IMR-90 (cell line): ENCODE measurements at regions not wholly inside any gene's neighbourhood (a gene's known extent, or its start where the extent isn't known, plus 50 kb on each side); places are given as distances from the start of the nearest gene placed in this dataset.

Experiments
- ATAC-seq: fragments of 200-7000 bp; cut with Tn5 transposase; 2 replicates; pipeline ENCODE4 v1.9.1; 2020; ENCODE audit warnings: low read depth, mild to moderate bottlenecking, moderate library complexity
- BruUV-seq: library from RNA; stranded (reverse); fragments of 400-500 nt; replicated peaks from 2 replicates; lab custom pipeline; 2021; lab: Mats Ljungman, UMichigan
- CTCF ChIA-PET: fragments of 300-600 bp; formaldehyde crosslinking; extraction: SDS; loops from one replicate; lab custom pipeline; 2021; ENCODE audit warnings: antibody characterized with exemption; lab: Yijun Ruan, JAX
- POLR2A ChIA-PET: fragments of 300-600 bp; sonication (Branson Sonifier 250); formaldehyde crosslinking; loops from one replicate; lab custom pipeline; 2022; ENCODE audit warnings: antibody characterized with exemption; ENCODE audit not compliant: unreplicated experiment; lab: Charles Lee
- DNase-seq: peaks from one replicate; pipeline ENCODE4 v3.0.0; 2013
- H2AFZ ChIP-seq: replicated peaks from 2 replicates; pipeline ENCODE3; 2013; ENCODE audit warnings: low read length, mild to moderate bottlenecking; ENCODE audit not compliant: poor library complexity
- H2AK5ac ChIP-seq: 2 replicates; pipeline ENCODE4 v1.6.1; 2013; ENCODE audit warnings: low read depth, low read length, inconsistent platforms
- H2AK9ac ChIP-seq: replicated peaks from 2 replicates; pipeline ENCODE3; 2013; ENCODE audit warnings: mild to moderate bottlenecking, low read depth, low read length, moderate library complexity; ENCODE audit not compliant: poor library complexity
- H2BK120ac ChIP-seq: 2 replicates; pipeline ENCODE4 v1.6.1; 2013; ENCODE audit warnings: low read depth, low read length, inconsistent platforms
- H2BK15ac ChIP-seq: 3 replicates; pipeline ENCODE4 v1.6.1; 2013; ENCODE audit warnings: low read depth, low read length, inconsistent platforms
- H2BK20ac ChIP-seq: 2 replicates; pipeline ENCODE4 v1.6.1; 2013; ENCODE audit warnings: low read depth, mild to moderate bottlenecking, inconsistent platforms, low read length, moderate library complexity
- H2BK5ac ChIP-seq: 2 replicates; pipeline ENCODE4 v1.6.1; 2013; ENCODE audit warnings: mild to moderate bottlenecking, low read depth, low read length, inconsistent platforms; ENCODE audit not compliant: poor library complexity, severe bottlenecking
- H3K14ac ChIP-seq: replicated peaks from 2 replicates; pipeline ENCODE4 v1.6.1; 2013; ENCODE audit warnings: low read depth, low read length, inconsistent platforms
- H3K18ac ChIP-seq: 2 replicates; pipeline ENCODE4 v1.6.1; 2013; ENCODE audit warnings: low read depth, low read length, control low read depth
- H3K23ac ChIP-seq: 2 replicates; pipeline ENCODE4 v1.6.1; 2013; ENCODE audit warnings: low read depth, low read length, inconsistent platforms
- H3K27ac ChIP-seq: 2 replicates; pipeline ENCODE4 v1.5.1; 2013; ENCODE audit warnings: mild to moderate bottlenecking, control low read depth, low read length; ENCODE audit not compliant: insufficient read depth
- H3K27me3 ChIP-seq: 2 replicates; pipeline ENCODE4 v1.6.1; 2013; ENCODE audit warnings: low read length; ENCODE audit not compliant: control insufficient read depth, insufficient read depth
- H3K36me3 ChIP-seq: 2 replicates; pipeline ENCODE4 v1.6.1; 2013; ENCODE audit warnings: low read length, mixed read lengths; ENCODE audit not compliant: control insufficient read depth, insufficient read depth
- H3K4ac ChIP-seq: 2 replicates; pipeline ENCODE4 v1.6.1; 2013; ENCODE audit warnings: low read depth, low read length, inconsistent platforms
- H3K4me1 ChIP-seq: 2 replicates; pipeline ENCODE4 v1.6.1; 2013; ENCODE audit warnings: low read length, mixed read lengths; ENCODE audit not compliant: control insufficient read depth, insufficient read depth
- H3K4me2 ChIP-seq: 2 replicates; pipeline ENCODE4 v1.6.1; 2013; ENCODE audit warnings: low read depth, mild to moderate bottlenecking, control low read depth, low read length, moderate library complexity
- H3K4me3 ChIP-seq: 2 replicates; pipeline ENCODE4 v1.5.1; 2013; ENCODE audit warnings: low read depth, mild to moderate bottlenecking, control low read depth, low read length, moderate library complexity; ENCODE audit not compliant: insufficient read depth
- H3K56ac ChIP-seq: 2 replicates; pipeline ENCODE4 v1.6.1; 2013; ENCODE audit warnings: low read length, inconsistent platforms; ENCODE audit not compliant: insufficient read depth; ENCODE audit errors: extremely low read depth
- H3K79me1 ChIP-seq, 2 experiments: 2 replicates each; pipeline ENCODE4 v1.6.1; 2013; ENCODE audit warnings: low read length in 2 of 2, inconsistent platforms in 1 of 2, low read depth in 1 of 2
- H3K9ac ChIP-seq: 2 replicates; pipeline ENCODE4 v1.6.1; 2013; ENCODE audit warnings: low read depth, low read length, control low read depth
- H3K9me1 ChIP-seq: 2 replicates; pipeline ENCODE4 v1.6.1; 2013; ENCODE audit warnings: low read length, inconsistent platforms; ENCODE audit not compliant: insufficient read depth
- H3K9me3 ChIP-seq: 2 replicates; pipeline ENCODE4 v1.6.1; 2013; ENCODE audit warnings: low read length; ENCODE audit not compliant: control insufficient read depth, insufficient read depth
- H4K20me1 ChIP-seq: 2 replicates; pipeline ENCODE4 v1.6.1; 2013; ENCODE audit warnings: low read length, inconsistent platforms; ENCODE audit not compliant: insufficient read depth
- H4K5ac ChIP-seq: 2 replicates; pipeline ENCODE4 v1.6.1; 2013; ENCODE audit warnings: mild to moderate bottlenecking, low read depth, low read length, control low read depth
- H4K8ac ChIP-seq, 2 experiments: 2 replicates each; pipeline ENCODE4 v1.6.1; 2013; ENCODE audit warnings: low read depth in 2 of 2, low read length in 2 of 2, control low read depth in 1 of 2, inconsistent platforms in 1 of 2
- H4K91ac ChIP-seq: 2 replicates; pipeline ENCODE4 v1.6.1; 2013; ENCODE audit warnings: low read depth, low read length, inconsistent platforms; ENCODE audit not compliant: insufficient read depth
- BHLHE40 ChIP-seq: fragments of 150-350 bp; IDR thresholded peaks from 2 replicates; pipeline ENCODE4 v1.6.1; 2016; ENCODE audit warnings: mild to moderate bottlenecking, low read depth, low read length
- CEBPB ChIP-seq: IDR thresholded peaks from 2 replicates; pipeline ENCODE4 v1.6.1; 2012; ENCODE audit warnings: low read depth, low read length, improper control_type of control experiment
- CHD1 ChIP-seq: IDR thresholded peaks from 2 replicates; pipeline ENCODE4 v1.6.1; 2012; ENCODE audit warnings: low read depth, low read length, improper control_type of control experiment
- FOS ChIP-seq: fragments of 150-350 bp; IDR thresholded peaks from 2 replicates; pipeline ENCODE4 v1.6.1; 2016; ENCODE audit warnings: low read depth, low read length
- MAFK ChIP-seq: IDR thresholded peaks from 2 replicates; pipeline ENCODE4 v1.6.1; 2012; ENCODE audit warnings: low read depth, low read length, improper control_type of control experiment
- MAZ ChIP-seq: IDR thresholded peaks from 2 replicates; pipeline ENCODE4 v1.6.1; 2012; ENCODE audit warnings: low read depth, mild to moderate bottlenecking, low read length, improper control_type of control experiment, moderate library complexity, borderline replicate concordance
- MXI1 ChIP-seq: IDR thresholded peaks from 2 replicates; pipeline ENCODE4 v1.6.1; 2012; ENCODE audit warnings: low read depth, mild to moderate bottlenecking, low read length, moderate library complexity, borderline replicate concordance
- NFE2L2 ChIP-seq: fragments of 150-350 bp; IDR thresholded peaks from 2 replicates; pipeline ENCODE4 v1.6.1; 2016; ENCODE audit warnings: low read depth, mild to moderate bottlenecking, low read length
- POLR2A ChIP-seq: IDR thresholded peaks from 2 replicates; pipeline ENCODE4 v1.6.1; 2012; ENCODE audit warnings: mild to moderate bottlenecking, low read depth, low read length
- RAD21 ChIP-seq: IDR thresholded peaks from 2 replicates; pipeline ENCODE4 v1.6.1; 2012; ENCODE audit warnings: low read length, improper control_type of control experiment
- RCOR1 ChIP-seq: IDR thresholded peaks from 2 replicates; pipeline ENCODE4 v1.6.1; 2012; ENCODE audit warnings: mild to moderate bottlenecking, low read length, improper control_type of control experiment; ENCODE audit not compliant: insufficient replicate concordance
- RFX5 ChIP-seq: IDR thresholded peaks from 2 replicates; pipeline ENCODE4 v1.8.0; 2012; ENCODE audit warnings: low read depth, mild to moderate bottlenecking, low read length, moderate library complexity
- SMC3 ChIP-seq: fragments of 150-350 bp; IDR thresholded peaks from 2 replicates; pipeline ENCODE4 v1.6.1; 2016; ENCODE audit warnings: low read depth, mild to moderate bottlenecking, antibody characterized with exemption, low read length, moderate library complexity
- WGBS, 2 experiments: methylation state at CpG; one replicate each; pipeline versions ENCODE4 v1.1.5 to v1.1.7; 2013; ENCODE audit warnings: missing lambda C conversion rate in 2 of 2; ENCODE audit not compliant: insufficient read length in 1 of 2; ENCODE audit errors: extremely low coverage in 2 of 2; 5-methylcytosine and 5-hydroxymethylcytosine counted together
- dilution Hi-C: fragments of 300-500 bp; cut with HindIII; formaldehyde crosslinking; loops from one replicate; pipeline ENCODE4 v1.14.3; 2018; ENCODE audit warnings: low sequenced_read_pairs; ENCODE audit not compliant: unreplicated experiment
- in situ Hi-C: fragments of 300-500 bp; cut with MboI; formaldehyde crosslinking; loops from 3 replicates; pipeline ENCODE4 v1.14.3; 2019; ENCODE audit warnings: low sequenced_read_pairs, inconsistent platforms, mixed read lengths
- intact Hi-C: fragments of 100-400 bp; cut with micrococcal nuclease; formaldehyde crosslinking; loops from 2 replicates; pipeline ENCODE4 v1.10.0; 2022
- TF ChIP-seq, protein P1 (sequence below): fragments of 150-350 bp; IDR thresholded peaks from 2 replicates; pipeline ENCODE4 v1.6.1; 2016; ENCODE audit warnings: low read depth, mild to moderate bottlenecking, low read length, moderate library complexity, borderline replicate concordance
- TF ChIP-seq, protein P2 (sequence below): conservative IDR thresholded peaks from 2 replicates; pipeline ENCODE4 v1.5.1; 2012; ENCODE audit warnings: mild to moderate bottlenecking, low read depth, low read length, improper control_type of control experiment
- TF ChIP-seq, protein P3 (sequence below): fragments of 150-350 bp; IDR thresholded peaks from 2 replicates; pipeline ENCODE4 v1.6.1; 2017; ENCODE audit warnings: mild to moderate bottlenecking, antibody characterized with exemption, low read length, low read depth

DNA sequence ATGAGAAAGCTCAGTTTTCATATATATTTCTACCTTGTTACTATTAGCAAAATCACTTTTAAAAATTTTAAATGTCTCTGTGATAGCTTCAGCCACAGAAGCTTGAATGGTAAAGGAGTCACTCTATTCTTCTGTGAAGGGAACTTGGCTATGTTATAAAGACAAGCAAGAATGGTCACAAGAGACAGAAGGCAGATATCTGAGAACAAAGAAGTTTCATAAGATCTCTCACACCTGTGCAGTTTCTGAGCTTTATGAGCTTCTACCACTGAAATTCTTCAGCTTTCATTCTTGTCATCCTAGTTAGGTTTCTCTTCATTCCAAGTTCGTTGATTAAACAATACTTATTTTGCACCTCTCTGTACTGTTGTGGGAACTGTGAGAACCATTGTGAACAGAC lies 853.4 kb downstream of the IGSF11 start:
- Histone ChIP-seq H2BK5ac (no peak overlapping the region), H3K27ac (no peak overlapping the region), H3K14ac (no peak overlapping the region), H3K4me2 (no peak overlapping the region), H3K9ac (no peak overlapping the region), H3K27me3 (no peaks in the 10 kb centered on the region), H3K4me1 (no peaks in the 10 kb centered on the region), H2AK5ac (no peak overlapping the region), H2AK9ac (no peak overlapping the region), H3K4me3 (no peak overlapping the region), H3K56ac (no peak overlapping the region), H3K4ac (no peak overlapping the region), H2BK15ac (no peak overlapping the region), H2BK120ac (no peak overlapping the region), H2BK20ac (no peak overlapping the region), H3K23ac (no peak overlapping the region), H3K79me1 (no peaks in the 10 kb centered on the region), H4K91ac (no peak overlapping the region), H3K9me1 (no peaks in the 10 kb centered on the region), H4K20me1 (no peaks in the 10 kb centered on the region), H3K9me3 (no peaks in the 10 kb centered on the region), H3K18ac (no peak overlapping the region), H4K8ac (no peak overlapping the region), H3K36me3 (no peaks in the 10 kb centered on the region), H2AFZ (no peak overlapping the region), H4K5ac (no peak overlapping the region)
- intact Hi-C loops (no loop called here), dilution Hi-C loops (no loop called here), in situ Hi-C loops (no loop called here)
- ChIA-PET POLR2A (no interaction called here), CTCF (no interaction called here)
- BruUV-seq = no TSS peak
- TF ChIP-seq, protein P1, sequence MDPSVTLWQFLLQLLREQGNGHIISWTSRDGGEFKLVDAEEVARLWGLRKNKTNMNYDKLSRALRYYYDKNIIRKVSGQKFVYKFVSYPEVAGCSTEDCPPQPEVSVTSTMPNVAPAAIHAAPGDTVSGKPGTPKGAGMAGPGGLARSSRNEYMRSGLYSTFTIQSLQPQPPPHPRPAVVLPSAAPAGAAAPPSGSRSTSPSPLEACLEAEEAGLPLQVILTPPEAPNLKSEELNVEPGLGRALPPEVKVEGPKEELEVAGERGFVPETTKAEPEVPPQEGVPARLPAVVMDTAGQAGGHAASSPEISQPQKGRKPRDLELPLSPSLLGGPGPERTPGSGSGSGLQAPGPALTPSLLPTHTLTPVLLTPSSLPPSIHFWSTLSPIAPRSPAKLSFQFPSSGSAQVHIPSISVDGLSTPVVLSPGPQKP = no peak
- no peak for TF ChIP-seq SMC3
- no peak for TF ChIP-seq CHD1
- TF ChIP-seq RCOR1 = no peak
- no peak for TF ChIP-seq POLR2A
- no peak for TF ChIP-seq MAFK
- TF ChIP-seq, protein P2, sequence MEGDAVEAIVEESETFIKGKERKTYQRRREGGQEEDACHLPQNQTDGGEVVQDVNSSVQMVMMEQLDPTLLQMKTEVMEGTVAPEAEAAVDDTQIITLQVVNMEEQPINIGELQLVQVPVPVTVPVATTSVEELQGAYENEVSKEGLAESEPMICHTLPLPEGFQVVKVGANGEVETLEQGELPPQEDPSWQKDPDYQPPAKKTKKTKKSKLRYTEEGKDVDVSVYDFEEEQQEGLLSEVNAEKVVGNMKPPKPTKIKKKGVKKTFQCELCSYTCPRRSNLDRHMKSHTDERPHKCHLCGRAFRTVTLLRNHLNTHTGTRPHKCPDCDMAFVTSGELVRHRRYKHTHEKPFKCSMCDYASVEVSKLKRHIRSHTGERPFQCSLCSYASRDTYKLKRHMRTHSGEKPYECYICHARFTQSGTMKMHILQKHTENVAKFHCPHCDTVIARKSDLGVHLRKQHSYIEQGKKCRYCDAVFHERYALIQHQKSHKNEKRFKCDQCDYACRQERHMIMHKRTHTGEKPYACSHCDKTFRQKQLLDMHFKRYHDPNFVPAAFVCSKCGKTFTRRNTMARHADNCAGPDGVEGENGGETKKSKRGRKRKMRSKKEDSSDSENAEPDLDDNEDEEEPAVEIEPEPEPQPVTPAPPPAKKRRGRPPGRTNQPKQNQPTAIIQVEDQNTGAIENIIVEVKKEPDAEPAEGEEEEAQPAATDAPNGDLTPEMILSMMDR = no peak
- TF ChIP-seq FOS = no peak
- TF ChIP-seq, protein P3, sequence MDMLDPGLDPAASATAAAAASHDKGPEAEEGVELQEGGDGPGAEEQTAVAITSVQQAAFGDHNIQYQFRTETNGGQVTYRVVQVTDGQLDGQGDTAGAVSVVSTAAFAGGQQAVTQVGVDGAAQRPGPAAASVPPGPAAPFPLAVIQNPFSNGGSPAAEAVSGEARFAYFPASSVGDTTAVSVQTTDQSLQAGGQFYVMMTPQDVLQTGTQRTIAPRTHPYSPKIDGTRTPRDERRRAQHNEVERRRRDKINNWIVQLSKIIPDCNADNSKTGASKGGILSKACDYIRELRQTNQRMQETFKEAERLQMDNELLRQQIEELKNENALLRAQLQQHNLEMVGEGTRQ = no peak
- no peak for TF ChIP-seq BHLHE40
- no peak for TF ChIP-seq CEBPB
- no peak for TF ChIP-seq MAZ
- TF ChIP-seq RFX5 = no peak
- no peak for TF ChIP-seq MXI1
- TF ChIP-seq NFE2L2 = no peak
- TF ChIP-seq RAD21 = no peak
- ATAC-seq (no peak), DNase-seq (no peak)
- WGBS, 2 experiments = no CpG with 5 or more reads among the region's 1 CpG
